T-helper 17 cell (primary cell): ENCODE measurements at regions not wholly inside any gene's neighbourhood (a gene's known extent, or its start where the extent isn't known, plus 50 kb on each side); places are given as distances from the start of the nearest gene placed in this dataset.

Experiments
- ATAC-seq: fragments of 150-1000 bp; cut with Tn5 transposase; 2 replicates; pipeline ENCODE4 v1.10.0; 2021; ENCODE audit warnings: mild to moderate bottlenecking, moderate library complexity
- DNase-seq, 3 donors: peaks; one replicate each; pipeline versions ENCODE4 v3.0.0 to v3.0.0-alpha.2; 2020 to 2021
- H3K9me3 ChIP-seq: one replicate; pipeline ENCODE4 v1.7.0; 2013; ENCODE audit warnings: low read length, mild to moderate bottlenecking; ENCODE audit not compliant: control insufficient read depth, poor library complexity, severe bottlenecking
- H3K27ac Mint-ChIP-seq: one replicate; pipeline ENCODE4 v1.8.0; 2022; ENCODE audit warnings: mild to moderate bottlenecking, moderate library complexity, mixed read lengths
- H3K27me3 Mint-ChIP-seq: one replicate; pipeline ENCODE4 v1.8.0; 2022; ENCODE audit warnings: mixed read lengths
- H3K36me3 Mint-ChIP-seq: one replicate; pipeline ENCODE4 v1.8.0; 2022; ENCODE audit warnings: low read depth, mixed read lengths
- H3K4me1 Mint-ChIP-seq: one replicate; pipeline ENCODE4 v1.8.0; 2022; ENCODE audit warnings: mild to moderate bottlenecking, mixed read lengths
- H3K4me3 Mint-ChIP-seq: one replicate; pipeline ENCODE4 v1.8.0; 2022; ENCODE audit warnings: mild to moderate bottlenecking, moderate library complexity, mixed read lengths

DNA sequence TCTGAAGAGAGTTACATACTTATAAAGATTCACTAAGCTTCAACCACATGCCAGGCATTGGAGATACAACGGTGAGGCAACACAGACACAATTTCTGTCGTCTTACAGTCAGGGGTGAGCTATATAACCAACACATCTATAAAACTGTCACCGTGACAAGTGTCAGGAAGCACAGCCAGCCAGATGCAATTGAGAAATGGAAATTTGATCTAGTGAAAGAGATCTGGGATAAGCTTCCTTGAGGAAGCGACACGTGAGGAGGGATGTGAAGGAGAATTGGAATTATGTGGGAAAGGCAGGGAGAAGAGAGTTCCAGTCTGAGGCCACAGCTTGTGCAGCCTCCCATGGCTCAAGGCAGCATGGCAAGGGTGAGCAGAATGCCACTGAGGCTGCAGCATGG is 50.9 kb upstream of the ZNF354B start:
- Mint-ChIP-seq H3K27me3 (peaks cover 24% of the 10 kb centered on the region), H3K4me3 (no peak overlapping the region), H3K27ac (no peak overlapping the region), H3K4me1 (no peaks in the 10 kb centered on the region), H3K36me3 (peaks cover 3% of the 10 kb centered on the region)
- DNase-seq: no peak
- no peak for ATAC-seq
- H3K9me3 ChIP-seq: no peaks in the 10 kb centered on the region

DNA sequence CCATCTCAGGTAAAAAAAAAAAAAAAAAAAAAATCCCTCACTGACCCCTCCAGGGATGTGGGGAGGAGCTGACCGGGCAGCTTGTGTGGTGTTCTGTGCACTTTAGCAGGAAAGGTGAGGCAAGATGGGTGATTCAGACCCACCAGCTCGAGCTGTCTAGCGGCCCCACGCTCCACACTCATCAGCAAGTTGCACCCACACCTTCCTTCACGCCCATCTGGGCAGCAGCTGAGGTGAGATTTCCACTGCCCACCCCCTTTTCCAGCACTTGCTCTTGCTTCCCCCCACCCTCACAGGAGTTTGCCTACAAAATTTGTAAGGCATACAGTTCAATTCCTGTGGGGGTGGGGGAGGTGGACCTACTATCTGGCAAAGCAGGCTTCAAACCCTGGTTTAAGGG is 58.7 kb upstream of the ZNF354B start:
- H3K27me3 Mint-ChIP-seq: peaks cover 37% of the 10 kb centered on the region

DNA sequence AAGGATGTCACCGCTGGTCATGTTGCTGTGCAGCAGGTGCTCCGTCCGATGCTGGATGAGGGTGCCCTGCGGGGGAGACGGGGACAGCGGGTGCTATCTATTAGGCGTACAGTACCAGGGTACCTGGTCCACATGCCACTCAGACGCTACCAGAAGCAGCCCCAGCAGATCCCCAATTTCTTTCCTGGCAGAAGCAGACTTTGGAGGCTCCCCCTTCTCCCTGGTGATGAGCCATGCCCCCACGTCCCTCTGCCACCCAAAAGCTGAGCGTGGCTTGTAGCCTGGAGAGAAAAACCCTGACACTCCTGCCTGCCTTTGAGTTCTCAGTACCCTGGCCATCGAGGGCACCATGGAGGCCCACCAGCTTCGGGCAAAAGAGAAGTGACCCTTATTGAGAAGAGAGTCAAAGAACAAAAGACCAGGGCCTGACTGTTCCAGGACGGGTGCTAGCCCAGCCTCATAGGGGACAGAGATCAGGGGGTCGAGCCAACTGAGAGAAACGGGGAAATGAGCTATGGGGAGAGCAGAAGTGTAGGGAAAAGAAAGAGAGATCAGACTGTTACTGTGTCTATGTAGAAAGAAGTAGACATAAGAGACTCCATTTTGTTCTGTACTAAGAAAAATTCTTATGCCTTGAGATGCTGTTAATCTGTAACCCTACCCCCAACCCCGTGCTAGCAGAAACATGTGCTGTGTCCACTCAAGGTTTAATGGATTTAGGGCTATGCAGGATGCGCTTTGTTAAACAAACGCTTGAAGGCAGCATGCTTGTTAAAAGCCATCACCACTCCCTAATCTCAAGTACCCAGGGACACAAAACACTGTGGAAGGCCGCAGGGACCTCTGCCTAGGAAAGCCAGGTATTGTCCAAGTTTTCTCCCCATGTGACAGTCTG is 62.0 kb upstream of the ZNF354B start:
- no peak for ATAC-seq
- no peak for DNase-seq
- Mint-ChIP-seq H3K4me3 (no peak overlapping the region), H3K27me3 (peaks cover 24% of the 10 kb centered on the region), H3K27ac (no peak overlapping the region), H3K4me1 (no peaks in the 10 kb centered on the region), H3K36me3 (no peaks in the 10 kb centered on the region)
- no peaks in the 10 kb centered on the region for H3K9me3 ChIP-seq

More for the DNA sequence above, 58.7 kb upstream of the ZNF354B start:
- ATAC-seq (no peak), DNase-seq (no peak)
- Mint-ChIP-seq H3K4me1 (no peaks in the 10 kb centered on the region), H3K27ac (no peak overlapping the region), H3K36me3 (no peaks in the 10 kb centered on the region), H3K4me3 (no peak overlapping the region)
- H3K9me3 ChIP-seq: no peaks in the 10 kb centered on the region

DNA sequence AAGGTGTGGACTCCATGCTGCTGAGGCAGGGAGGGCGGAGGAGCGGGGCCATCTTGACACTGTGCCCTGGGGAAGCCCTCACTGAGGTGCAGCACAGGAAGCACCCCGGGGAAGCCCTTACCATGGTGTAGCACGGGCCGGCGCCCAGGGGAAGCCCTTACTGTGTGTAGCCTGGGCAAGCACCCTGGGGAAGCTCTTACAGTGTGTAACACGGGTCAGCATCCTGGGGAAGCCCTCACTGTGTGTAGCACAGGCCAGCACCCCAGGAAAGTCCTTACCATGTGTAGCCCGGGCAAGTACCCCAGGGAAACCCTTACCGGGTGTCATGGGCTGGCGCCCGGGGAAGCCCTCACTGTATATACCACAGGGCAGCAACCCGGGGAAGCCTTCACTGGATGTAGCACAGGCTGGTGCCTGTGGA is 62.6 kb upstream of the ZNF354B start:
- no peak for ATAC-seq
- H3K4me3 Mint-ChIP-seq: no peak overlapping the region
- no peaks in the 10 kb centered on the region for H3K9me3 ChIP-seq
- no peak for DNase-seq
- H3K27me3 Mint-ChIP-seq: peaks cover 24% of the 10 kb centered on the region
- no peaks in the 10 kb centered on the region for H3K36me3 Mint-ChIP-seq
- no peak overlapping the region for H3K27ac Mint-ChIP-seq
- H3K4me1 Mint-ChIP-seq: no peaks in the 10 kb centered on the region

DNA sequence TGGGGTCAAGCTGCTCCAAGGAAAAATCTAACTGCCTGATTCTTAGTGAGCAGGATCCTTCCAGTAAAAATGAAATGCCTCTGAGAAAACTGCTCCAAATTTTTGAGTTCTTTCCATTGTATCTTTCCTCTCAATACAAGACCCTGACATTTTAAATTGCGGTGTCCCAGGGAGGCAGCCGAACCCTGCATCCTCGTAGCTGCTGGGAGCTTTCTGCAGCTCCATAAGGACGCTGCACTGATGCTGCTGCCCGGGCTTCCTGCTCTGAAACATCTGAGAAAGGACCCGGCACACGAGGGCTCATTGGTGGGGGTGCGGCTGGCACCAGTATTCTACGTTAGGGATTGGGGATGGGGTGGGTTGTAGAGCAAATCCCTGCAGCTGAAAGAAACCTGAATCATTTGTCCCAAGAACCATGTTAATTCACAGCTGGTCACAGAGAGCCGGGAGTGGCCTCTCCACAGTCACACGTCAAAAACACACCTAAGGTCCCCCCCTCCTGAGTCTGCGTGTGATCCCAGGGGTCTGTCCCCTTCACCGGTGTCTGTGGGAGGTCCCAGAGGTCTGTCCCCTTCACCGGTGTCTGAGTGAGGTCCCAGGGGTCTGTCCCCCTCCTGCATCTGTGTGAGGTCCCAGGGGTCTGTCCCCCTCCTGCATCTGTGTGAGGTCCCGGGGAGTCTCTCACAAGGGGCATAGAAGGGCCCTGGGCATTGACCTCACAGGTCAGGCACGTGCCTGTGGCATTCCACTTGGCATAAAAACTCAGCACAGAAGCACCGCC is 63.4 kb upstream of the ZNF354B start:
- no peaks in the 10 kb centered on the region for H3K4me1 Mint-ChIP-seq

DNA sequence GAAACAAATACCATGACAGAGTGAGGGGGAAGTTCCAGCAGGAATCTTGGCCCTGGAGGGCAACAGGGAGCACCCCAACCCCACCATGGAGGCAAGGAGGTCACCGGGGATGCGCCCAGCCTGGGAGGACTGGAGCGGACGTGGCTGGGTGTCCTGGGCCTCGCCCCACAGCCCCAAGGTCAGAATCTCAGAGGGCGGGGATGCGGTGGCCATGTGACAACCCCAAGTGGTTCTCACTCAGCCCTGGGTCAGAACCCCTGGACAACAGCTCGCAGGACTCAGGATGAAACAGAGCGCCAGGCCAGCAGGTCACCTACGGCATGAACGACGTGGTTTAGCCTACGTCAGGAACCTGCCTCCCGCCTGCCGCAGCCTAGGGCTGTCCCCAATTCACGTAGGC is 64.0 kb upstream of the ZNF354A start:
- no peak for ATAC-seq
- Mint-ChIP-seq H3K4me3 (no peak overlapping the region), H3K4me1 (peaks cover 5% of the 10 kb centered on the region), H3K27me3 (peaks cover 26% of the 10 kb centered on the region), H3K36me3 (no peaks in the 10 kb centered on the region), H3K27ac (no peak overlapping the region)
- no peak for DNase-seq
- H3K9me3 ChIP-seq: no peaks in the 10 kb centered on the region

More for the DNA sequence above, 63.4 kb upstream of the ZNF354B start:
- no peak for DNase-seq
- Mint-ChIP-seq H3K27ac (no peak overlapping the region), H3K27me3 (peaks cover 24% of the 10 kb centered on the region), H3K36me3 (no peaks in the 10 kb centered on the region), H3K4me3 (no peak overlapping the region)
- H3K9me3 ChIP-seq: no peaks in the 10 kb centered on the region
- no peak for ATAC-seq

DNA sequence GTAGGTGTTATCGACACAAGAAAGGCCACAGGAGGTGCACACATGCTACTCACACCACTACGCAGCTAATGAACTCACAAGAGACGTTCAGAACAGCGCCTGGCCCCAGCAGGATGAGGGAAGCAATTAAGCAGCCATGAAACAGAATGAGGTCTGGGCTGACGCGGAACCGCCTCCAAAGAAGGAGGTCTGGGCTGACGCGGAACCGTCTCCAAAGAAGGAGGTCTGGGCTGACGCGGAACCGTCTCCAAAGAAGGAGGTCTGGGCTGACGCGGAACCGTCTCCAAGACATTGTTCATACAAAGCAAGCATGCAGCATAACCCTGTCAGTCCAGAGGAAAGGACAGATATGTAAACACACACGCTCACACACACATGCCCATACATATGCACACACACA is 63.2 kb upstream of the ZNF354A start:
- H3K36me3 Mint-ChIP-seq: no peaks in the 10 kb centered on the region
- H3K4me3 Mint-ChIP-seq: no peak overlapping the region
- DNase-seq: no peak
- peaks cover 5% of the 10 kb centered on the region for H3K4me1 Mint-ChIP-seq
- H3K27ac Mint-ChIP-seq: no peak overlapping the region
- H3K27me3 Mint-ChIP-seq: peaks cover 23% of the 10 kb centered on the region
- no peak for ATAC-seq
- H3K9me3 ChIP-seq: no peaks in the 10 kb centered on the region

DNA sequence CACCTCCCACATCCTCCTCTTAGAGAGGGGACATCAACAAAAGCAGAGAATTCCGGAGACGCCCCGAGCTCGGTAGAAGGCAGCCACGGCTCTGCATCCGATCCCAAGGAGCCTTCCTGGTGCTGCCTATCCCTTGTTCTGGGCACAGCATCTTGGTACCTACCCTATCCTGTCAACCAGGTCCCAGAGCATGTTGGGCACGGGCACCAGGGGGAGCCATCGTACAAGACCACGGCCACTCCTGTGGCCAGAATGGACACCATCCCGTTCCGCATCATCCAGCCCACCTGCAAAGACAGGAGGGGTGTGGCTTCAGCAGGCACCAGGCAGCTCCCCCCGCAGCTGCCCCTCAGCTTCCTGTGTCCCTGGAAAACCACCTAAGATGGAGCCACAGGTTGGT is 62.7 kb upstream of the ZNF354A start:
- Mint-ChIP-seq H3K27me3 (peaks cover 22% of the 10 kb centered on the region), H3K4me3 (no peak overlapping the region), H3K36me3 (no peaks in the 10 kb centered on the region), H3K27ac (no peak overlapping the region), H3K4me1 (peaks cover 5% of the 10 kb centered on the region)
- no peak for ATAC-seq
- no peak for DNase-seq
- H3K9me3 ChIP-seq: no peaks in the 10 kb centered on the region

DNA sequence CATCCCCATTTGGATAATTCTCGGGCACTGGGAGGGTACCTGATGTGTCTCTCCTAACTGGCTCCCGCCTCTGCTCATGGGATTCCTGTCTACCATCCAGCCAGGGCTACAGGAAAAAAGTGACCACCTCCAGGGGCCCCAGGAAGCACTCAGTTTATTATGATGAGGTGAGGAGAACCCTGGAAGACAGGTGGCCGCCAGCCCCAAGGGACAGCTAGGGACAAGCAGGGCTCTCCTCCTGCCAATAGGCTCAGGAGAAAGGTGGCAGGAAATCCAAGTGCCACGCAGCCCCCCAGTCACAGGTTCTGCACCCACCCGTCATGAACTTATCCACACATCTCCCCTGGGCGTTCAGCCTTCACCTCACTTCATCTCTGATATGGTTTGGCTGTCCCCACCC is 61.5 kb upstream of the ZNF354A start:
- no peaks in the 10 kb centered on the region for H3K9me3 ChIP-seq
- Mint-ChIP-seq H3K4me1 (peaks cover 5% of the 10 kb centered on the region), H3K4me3 (no peak overlapping the region), H3K27ac (no peak overlapping the region), H3K36me3 (no peaks in the 10 kb centered on the region), H3K27me3 (peaks cover 16% of the 10 kb centered on the region)
- DNase-seq: no peak
- no peak for ATAC-seq

DNA sequence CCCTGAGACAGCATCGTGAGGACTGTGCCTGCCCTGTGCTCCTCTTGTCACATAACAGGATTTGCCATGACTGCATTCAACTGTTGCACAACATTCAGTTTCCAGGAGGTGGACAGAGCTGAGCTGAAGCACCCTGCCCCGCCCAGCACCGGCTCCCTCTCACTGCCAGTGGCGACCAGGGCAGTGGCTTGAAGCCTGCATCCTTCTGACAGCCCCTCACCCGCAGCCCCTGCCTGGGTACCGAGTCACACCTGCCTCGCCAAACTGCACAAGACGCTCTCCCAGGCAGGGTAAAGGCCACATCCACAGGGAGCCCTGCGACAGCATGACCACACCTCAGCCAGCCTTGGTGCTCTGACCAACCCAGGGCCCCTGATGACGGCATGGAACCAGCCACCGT is 59.9 kb upstream of the ZNF354A start:
- H3K36me3 Mint-ChIP-seq: no peaks in the 10 kb centered on the region
- ATAC-seq (no peak), DNase-seq (no peak)
- no peaks in the 10 kb centered on the region for H3K9me3 ChIP-seq
- H3K27ac Mint-ChIP-seq: peak overlapping the region; percentile 39
- peaks cover 5% of the 10 kb centered on the region for H3K4me1 Mint-ChIP-seq
- no peak overlapping the region for H3K4me3 Mint-ChIP-seq
- peaks cover 16% of the 10 kb centered on the region for H3K27me3 Mint-ChIP-seq

DNA sequence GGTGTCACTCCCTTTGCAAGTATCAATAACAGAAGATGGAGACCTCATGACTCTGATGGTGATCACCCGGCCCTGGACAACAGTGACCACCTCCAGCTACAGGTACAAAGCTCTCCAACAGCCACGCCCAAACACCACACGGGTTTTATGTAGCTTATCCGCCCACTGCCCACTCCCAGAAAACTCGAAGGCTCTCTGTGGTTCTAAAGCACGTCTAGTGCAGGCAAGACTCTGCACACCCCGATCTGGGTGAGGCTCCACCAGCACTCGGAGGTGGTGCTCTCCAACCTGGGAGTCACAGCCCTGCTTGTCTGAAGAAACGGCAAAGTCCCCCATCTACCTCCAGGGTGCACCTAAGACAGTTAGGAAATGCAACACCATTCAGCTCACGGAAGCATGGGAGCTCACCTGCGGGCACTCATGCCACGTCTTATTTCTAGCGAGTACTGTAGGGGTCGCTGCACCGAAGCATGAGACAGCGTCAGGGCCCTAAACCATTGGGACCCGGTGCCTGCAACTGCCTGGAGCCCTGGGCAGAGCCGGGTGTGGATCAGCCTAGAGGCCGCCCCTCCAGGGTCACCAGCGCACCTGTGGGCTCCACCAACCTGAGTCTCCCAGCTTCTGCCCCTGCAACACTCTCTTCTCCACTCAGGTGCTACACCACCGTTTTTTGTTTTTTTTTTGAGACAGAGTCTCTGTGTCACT is 58.1 kb upstream of the ZNF354A start:
- no peak overlapping the region for H3K4me3 Mint-ChIP-seq
- peaks cover 16% of the 10 kb centered on the region for H3K27me3 Mint-ChIP-seq
- DNase-seq: no peak
- H3K9me3 ChIP-seq: no peaks in the 10 kb centered on the region
- no peak for ATAC-seq
- no peaks in the 10 kb centered on the region for H3K36me3 Mint-ChIP-seq
- no peak overlapping the region for H3K27ac Mint-ChIP-seq
- peaks cover 5% of the 10 kb centered on the region for H3K4me1 Mint-ChIP-seq

DNA sequence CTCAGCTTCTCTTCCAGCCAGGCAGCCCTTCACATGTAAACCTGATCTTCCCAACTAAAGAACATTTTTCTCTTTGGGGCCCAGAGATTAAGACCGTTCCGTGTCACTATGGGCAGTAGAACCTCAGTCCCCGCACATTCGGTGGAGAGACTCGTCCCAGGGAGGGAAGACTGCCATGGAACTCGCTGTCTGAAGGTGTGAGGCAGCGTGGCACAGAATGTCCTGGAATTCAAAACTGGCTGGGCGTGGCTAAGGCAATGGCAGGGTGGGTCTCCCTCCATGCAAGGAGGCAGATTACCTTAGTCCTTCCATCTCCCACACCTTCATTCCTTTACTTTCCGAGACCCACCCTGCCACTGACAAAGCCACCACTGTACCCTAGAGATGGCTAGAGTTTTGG is 57.4 kb upstream of the ZNF354A start:
- no peak for ATAC-seq
- no peak for DNase-seq
- Mint-ChIP-seq H3K4me3 (no peak overlapping the region), H3K4me1 (peaks cover 5% of the 10 kb centered on the region), H3K27ac (no peak overlapping the region), H3K27me3 (peaks cover 16% of the 10 kb centered on the region), H3K36me3 (peaks cover 3% of the 10 kb centered on the region)
- no peaks in the 10 kb centered on the region for H3K9me3 ChIP-seq

DNA sequence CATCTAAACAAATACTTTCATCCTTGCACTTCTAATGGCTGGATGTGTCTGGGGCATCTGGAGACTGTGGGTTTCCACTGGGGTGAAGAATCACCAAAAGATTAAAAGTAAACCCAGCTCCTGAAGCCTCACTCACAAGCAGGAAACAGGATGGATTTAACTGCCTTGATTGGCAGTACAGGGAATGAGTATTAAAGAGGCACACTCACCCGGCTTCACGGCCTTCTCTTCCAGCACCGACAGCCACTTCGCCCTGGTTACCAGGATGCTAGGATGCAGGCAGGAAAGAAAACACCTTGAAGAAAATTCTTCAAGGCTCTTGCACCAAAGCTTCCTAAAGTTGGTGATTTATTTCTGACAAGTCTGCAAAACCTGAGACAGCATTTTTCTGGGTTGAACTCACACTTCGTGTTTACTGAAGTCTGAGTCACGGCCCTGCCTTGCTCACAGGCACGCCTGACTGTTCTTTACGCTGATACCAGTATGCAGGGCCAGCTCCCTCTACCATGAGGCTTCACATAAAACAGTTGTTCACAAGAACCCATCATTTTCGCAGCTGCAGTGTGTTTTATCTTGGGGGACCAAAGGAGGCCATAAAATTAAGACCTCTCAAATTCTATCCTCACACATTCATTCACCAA is 56.5 kb upstream of the ZNF354A start:
- Mint-ChIP-seq H3K36me3 (peaks cover 3% of the 10 kb centered on the region), H3K4me3 (no peak overlapping the region), H3K27me3 (peaks cover 18% of the 10 kb centered on the region), H3K27ac (no peak overlapping the region), H3K4me1 (peaks cover 5% of the 10 kb centered on the region)
- ATAC-seq (no peak), DNase-seq (no peak)
- no peaks in the 10 kb centered on the region for H3K9me3 ChIP-seq
